Activated naive CD4-positive, alpha-beta T cell treated with anti-CD3 and anti-CD28 coated beads, Interleukin-2, amount 10 ng/mL, durations not matched to agents 7 days and 5 days (primary cell): ENCODE measurements at regions not wholly inside any gene's neighbourhood (a gene's known extent, or its start where the extent isn't known, plus 50 kb on each side); places are given as distances from the start of the nearest gene placed in this dataset.
"Not testable (repeated sequence)": the region's sequence is repeated elsewhere in the genome, so short reads cannot be mapped to it uniquely, and the experiment has no call there.

Source experiments
- CTCF ChIA-PET: fragments of 350-600 bp; sonication (Branson Sonifier 250); formaldehyde crosslinking; loops from one replicate; lab custom pipeline; 2021; ENCODE audit warnings: antibody characterized with exemption; lab: Charles Lee
- DNase-seq: peaks from one replicate; pipeline ENCODE4 v3.0.0-alpha.2; 2020
- H3K27ac Mint-ChIP-seq: one replicate; pipeline ENCODE4 v1.8.0; 2021; ENCODE audit warnings: mild to moderate bottlenecking, moderate library complexity, mixed read lengths
- H3K27me3 Mint-ChIP-seq: one replicate; pipeline ENCODE4 v1.8.0; 2021; ENCODE audit warnings: mild to moderate bottlenecking, mixed read lengths
- H3K36me3 Mint-ChIP-seq: one replicate; pipeline ENCODE4 v1.8.0; 2021; ENCODE audit warnings: mixed read lengths
- H3K4me1 Mint-ChIP-seq: one replicate; pipeline ENCODE4 v1.8.0; 2021; ENCODE audit warnings: mixed read lengths
- H3K4me3 Mint-ChIP-seq: one replicate; pipeline ENCODE4 v1.8.0; 2021; ENCODE audit warnings: mild to moderate bottlenecking, moderate library complexity, mixed read lengths
- H3K9me3 Mint-ChIP-seq: one replicate; pipeline ENCODE4 v1.8.0; 2021; ENCODE audit warnings: mixed read lengths

DNA sequence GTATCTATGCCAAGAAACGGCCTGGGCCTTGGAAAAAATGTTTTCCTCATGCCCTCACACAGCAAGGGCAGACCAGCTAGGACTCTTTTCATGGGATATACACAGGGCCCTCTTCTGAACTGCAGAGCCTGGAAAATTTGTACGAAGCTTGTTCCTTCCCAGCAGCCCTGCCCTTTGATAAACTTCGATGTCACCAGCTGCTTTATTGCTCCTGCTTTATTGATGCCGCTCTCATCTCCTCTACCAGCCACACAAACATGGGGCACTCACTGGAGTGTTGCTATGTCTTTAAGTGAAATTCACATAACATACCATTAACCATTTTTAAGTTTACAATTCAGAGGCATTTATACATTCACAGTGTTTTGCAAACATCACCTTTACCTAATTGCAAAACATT, 197.9 kb downstream of the KTN1 start:
- H3K9me3 Mint-ChIP-seq, result no peaks in the 10 kb centered on the region
- no peak overlapping the region for H3K4me3 Mint-ChIP-seq
- CTCF ChIA-PET, result no interaction called here
- H3K27ac Mint-ChIP-seq, result no peak overlapping the region
- no peaks in the 10 kb centered on the region for H3K36me3 Mint-ChIP-seq
- no peak for DNase-seq
- H3K4me1 Mint-ChIP-seq, result no peaks in the 10 kb centered on the region
- peaks cover 26% of the 10 kb centered on the region for H3K27me3 Mint-ChIP-seq

DNA sequence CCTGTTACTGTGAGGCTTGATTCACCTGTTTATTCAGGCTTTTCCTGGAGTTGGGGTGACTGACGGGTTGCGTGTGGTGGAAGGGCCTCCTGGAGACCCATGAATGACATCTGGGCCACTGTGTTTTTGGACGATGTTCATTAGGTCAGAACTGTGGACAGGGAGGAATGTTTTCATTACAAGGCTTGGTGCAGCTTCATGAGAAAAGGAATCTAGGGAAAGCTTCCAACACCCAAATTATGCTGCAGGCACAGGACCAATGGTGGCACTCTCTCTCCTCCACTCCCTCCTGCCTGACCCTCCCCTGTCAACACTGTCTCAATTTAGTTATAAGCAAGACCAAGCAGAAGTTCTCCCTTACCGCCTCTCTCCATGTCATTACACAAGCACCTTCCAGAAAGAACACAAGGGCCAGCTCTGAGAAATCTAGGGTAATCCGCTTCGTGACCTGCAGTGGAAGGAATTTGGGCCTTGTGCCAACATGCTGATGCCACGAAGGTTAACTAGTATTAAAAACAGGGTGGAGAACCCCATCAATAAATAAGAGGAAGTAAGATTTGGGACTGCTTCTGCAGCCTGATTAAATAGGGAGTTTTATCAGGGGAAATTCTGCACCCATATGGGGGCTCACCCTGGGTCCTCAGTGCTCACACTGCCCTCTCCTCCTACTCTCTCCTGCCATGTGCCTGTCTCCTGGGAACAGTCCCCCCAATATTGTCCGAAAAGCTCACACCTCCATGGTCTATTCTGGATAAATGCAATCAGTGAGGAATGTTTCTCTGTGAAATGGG, 200.3 kb downstream of the KTN1 start:
- Mint-ChIP-seq H3K27ac (no peak overlapping the region), H3K4me3 (no peak overlapping the region), H3K4me1 (no peaks in the 10 kb centered on the region), H3K9me3 (no peaks in the 10 kb centered on the region), H3K27me3 (peaks cover 25% of the 10 kb centered on the region), H3K36me3 (no peaks in the 10 kb centered on the region)
- CTCF ChIA-PET, result no interaction called here
- no peak for DNase-seq

DNA sequence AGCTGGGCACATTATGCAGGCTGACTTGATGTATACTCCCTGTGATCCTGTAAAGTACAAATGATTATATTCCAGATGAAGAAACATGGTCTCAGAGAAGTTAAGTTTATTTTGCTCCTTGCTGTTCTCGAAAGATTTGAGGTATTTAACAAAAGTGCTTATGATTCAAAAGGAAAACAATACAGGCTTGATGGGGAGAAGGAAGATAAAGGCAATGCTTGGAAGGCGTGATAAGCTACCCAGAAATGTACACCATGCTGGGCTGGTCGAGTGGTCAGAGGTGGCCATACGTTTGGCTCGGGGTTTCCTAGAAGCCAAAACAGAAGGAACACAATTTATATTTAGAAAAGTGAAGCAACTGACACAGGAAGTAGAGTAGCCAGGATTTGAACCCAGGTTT, 201.0 kb downstream of the KTN1 start:
- no peak overlapping the region for H3K4me3 Mint-ChIP-seq
- H3K27ac Mint-ChIP-seq, result no peak overlapping the region
- no peak for DNase-seq
- CTCF ChIA-PET, result no interaction called here
- H3K9me3 Mint-ChIP-seq, result no peaks in the 10 kb centered on the region
- H3K27me3 Mint-ChIP-seq, result peaks cover 27% of the 10 kb centered on the region
- no peaks in the 10 kb centered on the region for H3K4me1 Mint-ChIP-seq
- no peaks in the 10 kb centered on the region for H3K36me3 Mint-ChIP-seq

DNA sequence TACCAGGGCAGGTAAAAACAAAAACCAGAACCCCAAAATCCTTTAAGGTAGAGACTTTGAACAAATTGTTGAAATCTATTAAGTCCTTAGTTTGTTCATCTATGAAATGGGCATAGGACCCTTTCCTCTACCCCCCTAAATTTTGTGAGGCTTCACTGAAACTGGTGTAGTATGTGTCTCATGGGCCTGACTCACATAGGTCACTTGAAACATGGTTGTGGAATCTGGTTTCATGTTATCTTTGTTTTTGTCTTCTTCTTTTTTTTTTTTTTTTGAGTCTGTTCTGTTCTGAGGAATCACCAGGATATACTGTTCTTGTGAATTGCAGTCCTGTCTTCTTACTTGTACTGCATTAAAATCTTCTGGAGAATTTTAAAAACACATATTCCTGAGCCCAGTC, 202.2 kb downstream of the KTN1 start:
- H3K27ac Mint-ChIP-seq, result no peak overlapping the region
- no peaks in the 10 kb centered on the region for H3K9me3 Mint-ChIP-seq
- H3K4me1 Mint-ChIP-seq, result no peaks in the 10 kb centered on the region
- peaks cover 31% of the 10 kb centered on the region for H3K27me3 Mint-ChIP-seq
- no peak overlapping the region for H3K4me3 Mint-ChIP-seq
- no peak for DNase-seq
- CTCF ChIA-PET, result no interaction called here
- no peaks in the 10 kb centered on the region for H3K36me3 Mint-ChIP-seq

DNA sequence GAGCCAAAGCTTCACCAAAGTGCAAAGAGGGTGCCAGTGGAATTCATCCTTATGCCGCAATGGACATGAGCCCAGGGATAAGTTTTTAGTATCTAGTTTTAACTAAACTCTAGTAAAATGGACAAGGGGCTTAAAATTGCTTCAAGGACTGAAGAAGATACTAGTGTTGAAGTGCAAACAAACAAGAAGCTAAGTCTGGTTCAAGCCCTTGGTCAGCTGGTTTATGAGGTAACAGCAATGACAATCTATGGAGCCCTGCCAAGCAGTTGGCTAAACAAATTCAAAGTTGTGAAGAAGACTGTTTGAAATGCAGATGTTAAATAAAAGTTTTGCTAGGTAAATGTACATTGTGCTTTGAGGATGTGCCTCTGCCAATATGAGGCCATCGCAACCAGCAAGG, 209.4 kb downstream of the KTN1 start:
- peaks cover 2% of the 10 kb centered on the region for H3K4me1 Mint-ChIP-seq
- CTCF ChIA-PET, result no interaction called here
- H3K36me3 Mint-ChIP-seq, result no peaks in the 10 kb centered on the region
- H3K27ac Mint-ChIP-seq, result no peak overlapping the region
- H3K4me3 Mint-ChIP-seq, result no peak overlapping the region
- H3K9me3 Mint-ChIP-seq, result no peaks in the 10 kb centered on the region
- no peak for DNase-seq
- peaks cover 16% of the 10 kb centered on the region for H3K27me3 Mint-ChIP-seq

DNA sequence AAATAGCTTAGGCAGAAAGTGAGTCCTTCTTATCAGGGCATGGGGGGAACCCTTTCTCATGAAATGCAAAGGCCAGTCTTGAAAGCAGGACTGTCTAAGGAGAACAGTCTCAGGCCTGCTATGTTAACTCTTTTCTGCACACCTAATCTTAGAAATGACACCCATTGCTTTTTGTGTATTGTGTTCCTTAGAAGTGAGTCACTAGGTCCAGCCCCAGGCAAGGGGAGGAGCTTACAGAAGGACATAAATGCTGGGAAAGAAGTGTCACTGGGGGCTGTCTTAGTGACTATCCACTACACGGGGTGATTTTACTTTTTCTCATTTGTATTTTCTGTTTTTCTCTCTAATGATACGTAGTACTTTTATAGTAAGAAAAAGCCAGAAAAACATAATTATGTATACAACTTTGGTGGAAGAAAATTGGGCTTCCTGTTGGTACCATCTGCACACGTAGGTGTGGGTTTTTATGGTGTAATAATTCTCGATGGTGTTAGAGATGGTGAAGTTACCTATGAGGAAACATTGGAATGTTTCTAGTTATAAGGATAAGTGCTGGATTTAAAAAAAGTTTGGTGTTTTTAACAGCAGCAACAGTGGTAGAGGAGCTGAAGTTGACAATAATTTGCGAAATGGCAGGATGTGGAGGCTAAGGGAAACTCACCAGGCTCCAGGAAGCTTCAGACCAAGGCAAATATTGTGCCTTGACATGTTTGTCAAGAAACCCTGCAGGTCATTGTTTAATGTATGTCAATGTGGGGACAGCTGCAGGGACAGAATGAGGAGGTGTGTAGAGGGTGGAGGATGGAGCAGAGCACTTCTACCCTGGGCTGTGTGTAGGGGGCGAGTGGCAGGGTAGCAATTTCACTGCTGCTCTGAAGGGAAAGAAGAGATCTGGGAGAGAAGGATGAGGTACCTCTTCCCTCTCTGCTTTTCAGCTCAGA, 214.9 kb downstream of the KTN1 start:
- peaks cover 7% of the 10 kb centered on the region for H3K4me1 Mint-ChIP-seq
- H3K9me3 Mint-ChIP-seq, result peaks cover 3% of the 10 kb centered on the region
- no peaks in the 10 kb centered on the region for H3K27me3 Mint-ChIP-seq
- no peak for DNase-seq
- no peak overlapping the region for H3K27ac Mint-ChIP-seq
- no peak overlapping the region for H3K4me3 Mint-ChIP-seq
- CTCF ChIA-PET, result no interaction called here
- peaks cover under 1% of the 10 kb centered on the region for H3K36me3 Mint-ChIP-seq

DNA sequence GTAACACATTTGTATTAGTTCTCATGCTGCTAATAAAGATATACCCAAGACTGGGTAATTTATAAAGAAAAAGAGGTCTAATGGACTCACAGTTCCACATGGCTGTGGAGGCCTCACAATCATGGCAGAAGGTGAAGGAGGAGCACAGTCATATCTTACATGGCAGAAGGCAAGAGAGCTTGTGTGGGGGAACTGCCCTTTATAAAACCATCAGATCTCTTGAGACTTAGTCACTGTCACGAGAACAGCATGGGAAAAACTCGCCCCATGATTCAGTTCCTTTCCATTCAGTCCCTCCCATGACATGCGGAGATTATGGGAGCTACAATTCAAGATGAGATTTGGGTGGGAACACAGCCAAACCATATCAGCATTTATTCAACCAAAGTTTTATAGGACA, 216.5 kb downstream of the KTN1 start:
- CTCF ChIA-PET, H3K4me3 Mint-ChIP-seq, H3K27me3 Mint-ChIP-seq, H3K36me3 Mint-ChIP-seq, DNase-seq, H3K27ac Mint-ChIP-seq: not testable (repeated sequence)
- Mint-ChIP-seq H3K9me3 (peaks cover 12% of the 10 kb centered on the region), H3K4me1 (peaks cover 16% of the 10 kb centered on the region)

DNA sequence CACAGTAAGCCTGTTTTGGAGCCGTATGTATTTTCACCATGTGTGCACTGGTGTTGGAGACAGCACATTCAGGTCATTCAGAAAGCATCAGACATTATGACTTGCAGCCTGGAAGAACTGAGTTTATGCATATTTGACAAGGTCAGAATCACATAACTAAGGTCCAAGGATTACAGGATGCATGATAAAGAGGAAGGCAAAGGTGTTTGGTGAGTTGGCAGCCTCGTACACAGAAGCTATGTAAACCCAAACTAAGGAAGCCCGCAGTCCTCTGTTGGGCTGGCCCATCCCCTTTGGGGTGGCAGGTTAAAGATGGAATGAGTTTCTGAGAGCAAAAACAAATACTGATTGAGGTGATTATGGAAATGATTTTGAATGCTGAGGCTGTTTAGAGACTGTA, 218.4 kb downstream of the KTN1 start:
- CTCF ChIA-PET, result no interaction called here
- Mint-ChIP-seq H3K36me3 (peaks cover 25% of the 10 kb centered on the region), H3K27me3 (no peaks in the 10 kb centered on the region), H3K9me3 (peaks cover 24% of the 10 kb centered on the region), H3K4me1 (peaks cover 33% of the 10 kb centered on the region), H3K27ac (no peak overlapping the region), H3K4me3 (no peak overlapping the region)
- no peak for DNase-seq

DNA sequence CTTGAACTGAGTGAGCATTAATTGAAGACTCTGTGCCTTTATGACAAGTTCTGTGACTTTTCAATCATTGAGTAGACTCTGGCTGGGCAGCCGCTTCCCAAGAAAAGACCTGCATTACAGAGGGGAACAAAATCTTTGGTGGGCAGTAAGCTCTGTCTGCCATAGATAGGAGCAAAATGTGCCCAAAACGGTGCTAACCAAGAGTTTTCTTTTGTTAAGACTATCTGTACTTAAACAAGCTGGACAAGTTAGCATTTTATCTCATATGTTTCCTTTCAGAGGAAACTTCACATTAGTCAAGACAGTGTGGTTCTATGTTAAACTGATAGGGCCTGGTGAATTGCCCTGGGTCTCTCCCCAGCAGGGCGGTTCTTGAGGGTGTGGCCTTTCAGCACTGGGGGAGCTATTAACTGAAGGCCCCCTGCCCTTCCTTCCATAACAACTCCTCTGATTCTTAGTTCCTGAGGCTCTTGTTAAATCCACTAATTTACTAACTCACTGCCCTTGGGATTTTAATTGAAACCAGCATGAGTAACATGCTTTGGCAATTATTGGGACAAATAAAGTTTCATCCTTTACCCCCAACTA, 219.6 kb downstream of the KTN1 start:
- DNase-seq, result no peak
- H3K27me3 Mint-ChIP-seq, result no peaks in the 10 kb centered on the region
- no peak overlapping the region for H3K4me3 Mint-ChIP-seq
- H3K4me1 Mint-ChIP-seq, result peaks cover 45% of the 10 kb centered on the region
- H3K36me3 Mint-ChIP-seq, result peaks cover 32% of the 10 kb centered on the region
- H3K27ac Mint-ChIP-seq, result no peak overlapping the region
- CTCF ChIA-PET, result no interaction called here
- peaks cover 28% of the 10 kb centered on the region for H3K9me3 Mint-ChIP-seq

DNA sequence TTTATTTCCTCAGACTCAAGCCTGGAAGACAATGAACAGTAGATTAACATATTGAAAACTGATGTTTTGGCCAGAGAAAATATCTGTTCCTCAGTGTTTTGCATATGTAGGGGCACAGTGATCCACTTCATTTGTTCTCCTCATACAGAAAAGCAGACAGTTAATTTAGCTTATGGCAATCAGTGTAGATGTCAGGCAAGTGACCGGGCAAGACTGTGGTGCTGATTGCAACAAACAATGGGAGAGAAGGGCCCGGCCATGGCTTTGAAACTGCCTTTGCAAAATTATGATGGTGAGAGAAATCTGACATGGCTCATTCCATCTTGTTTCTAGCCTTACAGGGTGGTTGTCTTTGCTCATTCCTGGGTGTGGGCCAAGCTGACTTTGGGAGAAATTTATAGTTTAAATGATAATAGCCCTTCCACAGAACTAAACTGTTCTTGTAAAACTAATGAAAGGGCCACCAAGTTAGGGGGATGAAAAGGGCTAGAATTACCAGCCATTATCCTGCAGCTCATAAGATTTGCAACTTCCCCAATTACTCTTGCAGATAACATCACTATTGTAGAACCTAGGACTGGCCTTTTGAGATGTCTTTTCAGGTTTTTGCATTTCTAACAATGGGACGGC, 220.3 kb downstream of the KTN1 start:
- Mint-ChIP-seq H3K4me3 (no peak overlapping the region), H3K4me1 (peaks cover 51% of the 10 kb centered on the region), H3K36me3 (peaks cover 36% of the 10 kb centered on the region), H3K9me3 (peaks cover 29% of the 10 kb centered on the region), H3K27me3 (no peaks in the 10 kb centered on the region), H3K27ac (no peak overlapping the region)
- DNase-seq, result no peak
- CTCF ChIA-PET, result no interaction called here

DNA sequence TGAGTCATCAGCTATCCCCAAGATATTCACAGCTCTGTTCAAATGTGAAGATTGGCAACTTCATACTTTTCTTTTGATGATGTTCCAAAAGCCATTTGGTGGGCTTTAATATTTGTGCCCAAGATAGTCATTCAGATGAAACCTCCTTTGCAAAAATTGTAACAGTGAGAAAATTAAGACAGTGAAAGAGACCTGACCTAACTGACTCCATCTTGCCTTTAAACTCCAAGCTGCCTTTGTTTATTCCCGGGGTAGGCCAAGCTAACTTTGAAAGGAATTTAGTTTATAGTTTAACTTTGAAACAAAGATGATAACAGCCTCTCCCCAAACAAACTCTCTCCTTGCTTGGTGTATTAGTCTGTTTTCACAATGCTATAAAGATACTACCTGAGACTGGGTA, 221.1 kb downstream of the KTN1 start:
- Mint-ChIP-seq H3K27ac (no peak overlapping the region), H3K4me1 (peaks cover 60% of the 10 kb centered on the region)
- CTCF ChIA-PET, result no interaction called here

DNA sequence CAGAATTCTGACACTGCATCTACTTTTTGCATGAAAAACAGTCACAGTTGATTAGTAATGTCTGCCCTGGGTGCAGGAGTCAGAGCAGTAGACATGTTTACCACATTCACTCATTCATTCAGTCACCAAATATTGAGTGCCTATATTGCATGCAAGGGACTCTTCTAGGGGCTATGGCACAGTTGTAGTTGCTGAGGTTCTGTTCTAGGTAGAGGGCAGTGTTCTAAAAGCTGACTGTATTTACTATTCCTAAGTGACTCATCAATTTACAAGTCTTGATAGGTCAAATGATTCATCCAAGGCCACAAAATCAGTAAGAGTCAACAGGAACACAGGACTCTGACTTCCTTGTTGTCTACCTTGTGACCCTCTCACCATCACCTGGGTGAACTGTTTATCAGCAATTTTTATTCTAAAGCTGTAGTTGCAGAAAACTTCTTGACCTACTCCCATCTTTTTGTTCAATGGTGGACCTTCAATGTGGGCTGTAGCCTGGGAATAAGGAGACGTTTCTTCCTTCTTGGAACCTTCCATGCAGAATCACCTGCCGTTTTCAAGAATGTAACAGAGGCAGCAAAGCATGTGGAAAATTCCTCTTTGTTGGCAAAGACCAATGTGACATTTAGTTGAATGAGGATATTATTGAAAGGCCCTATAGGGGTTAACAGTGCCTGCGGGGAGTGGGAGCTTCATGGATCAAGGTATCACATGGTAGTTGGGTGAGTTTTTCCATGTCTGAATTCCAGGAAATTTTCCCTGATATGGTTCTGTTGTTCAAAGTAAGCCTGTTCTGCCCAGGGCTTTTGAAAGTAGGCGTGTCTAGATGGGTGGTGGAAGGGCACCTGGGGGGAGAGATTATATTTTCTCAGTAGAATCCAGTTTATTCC, 223.2 kb downstream of the KTN1 start:
- Mint-ChIP-seq H3K4me3 (no peak overlapping the region), H3K27me3 (no peaks in the 10 kb centered on the region), H3K36me3 (peaks cover 46% of the 10 kb centered on the region), H3K4me1 (peaks cover 79% of the 10 kb centered on the region), H3K9me3 (peaks cover 38% of the 10 kb centered on the region), H3K27ac (peak overlapping the region; percentile 92)
- DNase-seq, result no peak
- CTCF ChIA-PET, result interaction anchor here (1.5 kb wide), 1 partner anchor 71 kb away, joined by 3 read pairs; no protein-coding TSS in a partner anchor

More for the DNA sequence above, 221.1 kb downstream of the KTN1 start:
- Mint-ChIP-seq H3K4me3 (no peak overlapping the region), H3K9me3 (peaks cover 29% of the 10 kb centered on the region), H3K36me3 (peaks cover 36% of the 10 kb centered on the region), H3K27me3 (no peaks in the 10 kb centered on the region)
- DNase-seq, result no peak

DNA sequence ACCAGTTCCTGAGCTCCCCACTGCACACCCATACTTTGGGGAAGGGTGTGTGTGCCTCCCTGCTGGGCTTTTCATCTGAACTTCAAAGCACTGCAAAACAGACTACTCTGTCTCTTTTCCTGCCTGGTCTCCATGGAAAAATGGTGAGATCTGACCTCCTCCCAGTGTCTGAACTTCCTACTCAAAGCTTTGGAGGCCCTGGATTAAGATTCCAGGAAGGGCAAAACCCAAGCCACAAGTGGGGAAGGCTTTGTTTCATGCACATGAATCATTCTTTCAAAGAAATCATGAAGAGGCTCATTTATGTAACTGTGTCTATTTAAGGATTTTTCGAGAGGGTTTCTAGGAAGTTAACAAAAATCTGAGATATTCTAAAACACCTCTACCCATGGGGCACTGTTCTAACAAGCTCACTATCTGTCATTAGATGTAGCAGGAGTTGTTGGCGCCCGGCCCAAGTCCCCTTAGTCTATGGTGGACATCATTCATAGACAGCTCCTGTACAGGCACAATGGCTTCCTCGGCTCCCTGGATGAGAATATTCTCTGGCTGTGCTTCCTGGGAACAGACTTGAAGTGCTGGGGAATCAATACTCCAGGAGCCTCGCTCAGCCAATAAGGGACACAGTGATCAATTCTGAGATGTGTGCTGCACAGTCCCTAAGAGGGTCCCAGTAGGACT, 224.0 kb downstream of the KTN1 start:
- Mint-ChIP-seq H3K36me3 (peaks cover 47% of the 10 kb centered on the region), H3K4me1 (peaks cover 85% of the 10 kb centered on the region), H3K4me3 (no peak overlapping the region), H3K27ac (peak overlapping the region; percentile 92), H3K9me3 (peaks cover 37% of the 10 kb centered on the region), H3K27me3 (no peaks in the 10 kb centered on the region)
- CTCF ChIA-PET, result interaction anchor here (1.5 kb wide), 1 partner anchor 72 kb away, joined by 3 read pairs; no protein-coding TSS in a partner anchor
- DNase-seq, result no peak
